ENCODE measurements at regions not wholly inside any gene's neighbourhood (a gene's known extent, or its start where the extent isn't known, plus 50 kb on each side); places are given as distances from the start of the nearest gene placed in this dataset.
"Not testable (repeated sequence)": the region's sequence is repeated elsewhere in the genome, so short reads cannot be mapped to it uniquely, and the experiment has no call there.

DNA sequence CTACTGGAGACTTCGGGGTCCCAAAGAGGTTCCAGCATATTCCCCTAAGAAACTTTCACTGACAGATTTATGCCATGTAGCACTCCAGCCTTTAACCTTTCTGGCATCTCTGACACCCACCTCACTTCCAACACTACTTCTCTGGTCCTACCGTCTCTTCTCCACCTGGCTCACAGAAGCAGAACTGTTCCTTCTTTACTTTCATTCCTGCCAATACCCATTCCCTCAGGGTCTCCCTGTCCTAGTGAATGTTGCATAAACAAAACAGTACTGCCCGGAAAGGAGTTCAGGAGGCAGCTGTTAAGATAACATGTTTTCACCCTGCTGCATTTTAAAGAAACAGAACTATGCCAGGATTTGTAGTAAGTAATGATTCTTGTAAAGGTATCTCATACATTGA lies 136.0 kb upstream of the MIR17HG start:
- DNase-seq (ENCODE audit: low spot score), result no peak

DNA sequence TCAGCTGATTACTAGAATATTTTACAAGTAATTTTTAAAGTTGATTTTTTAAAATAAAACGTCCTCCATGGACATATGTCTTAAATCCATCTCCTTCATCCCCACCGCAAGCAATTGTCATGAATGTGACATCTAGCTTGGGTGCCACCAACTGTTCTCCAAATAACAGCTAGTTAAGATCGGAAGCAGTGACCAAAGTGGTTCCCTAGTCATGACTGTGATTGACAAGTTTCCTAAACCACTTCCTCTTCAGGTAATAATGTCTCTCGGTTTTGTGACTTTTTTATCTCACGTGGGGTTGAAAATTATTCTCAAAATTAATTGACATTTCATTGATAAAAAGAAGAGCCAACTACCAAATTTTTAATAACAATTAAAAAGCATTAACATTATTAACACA lies 135.3 kb upstream of the MIR17HG start:
- no peak for DNase-seq (ENCODE audit: low spot score)

DNA sequence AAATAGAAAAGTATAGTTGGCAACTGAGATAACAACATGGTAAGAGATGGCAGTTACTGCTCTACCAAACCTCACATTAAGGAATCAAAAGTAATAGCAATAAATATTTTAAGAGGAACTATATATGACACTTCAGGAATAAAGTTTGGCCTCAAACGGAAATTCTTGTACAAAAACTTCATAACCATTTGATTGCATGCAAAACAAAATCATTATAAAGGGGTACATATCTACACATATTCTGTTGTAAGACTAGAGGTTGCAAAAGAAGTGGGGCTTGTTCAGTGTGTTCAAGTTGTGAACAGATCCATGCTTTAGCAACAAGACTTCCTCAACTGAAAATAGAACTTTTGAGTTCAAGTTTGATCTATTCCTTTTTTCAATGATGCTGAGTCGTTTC lies 133.5 kb upstream of the MIR17HG start:
- no peak for DNase-seq (ENCODE audit: low spot score)

DNA sequence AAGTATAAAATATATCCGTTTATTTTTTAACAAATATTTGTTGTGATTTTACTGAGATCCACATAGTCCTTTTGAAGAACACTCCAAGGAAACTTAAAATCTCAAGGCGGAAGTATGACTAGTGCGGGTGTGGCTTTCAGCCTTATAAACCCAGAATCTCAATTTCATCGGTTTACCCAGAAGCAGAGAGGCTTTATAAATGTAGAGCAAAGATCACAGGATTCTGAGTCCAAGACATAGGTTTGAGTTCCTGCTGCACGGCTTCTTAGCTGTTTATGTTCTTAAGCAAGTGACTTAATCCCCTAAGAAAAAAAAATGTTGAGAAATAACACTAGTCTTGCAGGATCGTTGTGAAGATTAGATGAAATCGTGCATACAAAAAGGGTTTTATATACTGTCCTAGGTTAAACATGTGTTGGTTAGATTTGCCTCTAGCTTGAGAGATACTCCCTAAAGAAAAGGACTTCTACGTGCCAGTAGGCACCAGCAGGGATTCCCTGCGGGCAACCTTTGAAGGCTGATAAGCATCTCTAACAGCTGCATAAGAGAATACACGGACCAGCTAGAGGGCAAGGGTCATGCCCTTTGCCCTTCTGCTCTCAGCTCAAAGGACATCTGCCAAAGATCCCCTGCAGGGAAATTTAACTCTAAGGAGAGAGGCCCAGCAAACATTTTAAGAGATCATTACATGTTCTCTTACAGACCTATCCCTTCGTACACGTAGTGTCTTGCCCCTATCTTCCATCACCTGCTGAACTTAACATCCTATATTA lies 130.4 kb upstream of the MIR17HG start:
- DNase-seq (ENCODE audit: low spot score), result no peak

DNA sequence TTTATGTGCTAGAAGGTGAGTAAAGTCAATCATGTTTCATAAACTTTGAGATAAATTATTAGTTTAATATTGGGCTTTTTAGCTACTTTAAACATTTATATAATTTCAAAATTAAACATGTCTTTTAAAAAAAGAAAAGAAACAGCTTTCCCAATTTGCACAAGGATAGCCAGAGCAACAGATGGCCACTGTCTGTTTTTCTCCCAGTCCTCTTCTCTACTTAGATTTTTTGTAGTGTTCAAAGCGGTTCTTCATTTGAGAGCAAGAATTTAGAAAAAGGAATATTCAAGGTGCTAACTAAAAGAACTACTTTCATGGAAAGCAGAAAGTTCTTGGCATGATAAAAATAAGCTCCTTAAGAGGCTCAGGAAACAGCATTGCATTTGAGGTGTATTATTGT lies 128.3 kb upstream of the MIR17HG start:
- DNase-seq (ENCODE audit: low spot score), result no peak

DNA sequence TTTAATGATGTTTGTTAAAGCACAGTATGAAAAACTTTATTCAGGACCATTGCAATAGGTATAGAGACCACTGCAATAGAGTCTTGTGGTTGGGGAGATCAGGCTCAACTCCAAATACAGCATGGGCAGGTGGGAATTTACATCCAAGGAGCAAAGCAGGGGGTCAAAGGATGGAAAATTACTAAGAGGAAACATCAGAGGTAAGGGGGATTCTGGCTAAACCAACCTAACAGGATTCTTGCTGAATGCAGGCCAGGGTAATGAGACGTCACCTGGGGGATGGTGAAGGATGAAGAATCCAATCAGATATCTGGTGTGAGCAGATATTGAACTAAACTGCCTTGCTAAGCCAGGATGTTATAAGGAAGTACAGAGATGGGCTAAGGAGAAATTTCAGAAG lies 126.6 kb upstream of the MIR17HG start:
- no peak for DNase-seq (ENCODE audit: low spot score)

DNA sequence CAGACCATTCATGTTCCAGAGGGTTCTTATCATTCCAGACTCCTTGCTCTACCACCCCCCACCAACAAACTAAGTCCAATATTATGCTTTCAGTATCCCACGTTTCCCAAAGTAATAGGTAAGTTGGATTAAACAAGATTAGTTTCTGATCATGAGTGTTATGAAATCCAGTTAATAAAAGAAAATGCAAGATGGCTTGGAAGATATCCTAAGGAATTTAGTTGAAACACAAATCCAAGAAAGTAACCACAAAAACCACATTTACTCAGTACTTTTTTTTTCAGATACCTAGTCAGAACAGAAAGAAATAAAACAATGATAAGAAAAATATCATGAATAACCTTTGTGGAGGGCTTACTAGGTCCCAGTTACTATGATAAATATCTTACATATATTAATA lies 119.4 kb upstream of the MIR17HG start:
- DNase-seq (ENCODE audit: low spot score), result no peak

DNA sequence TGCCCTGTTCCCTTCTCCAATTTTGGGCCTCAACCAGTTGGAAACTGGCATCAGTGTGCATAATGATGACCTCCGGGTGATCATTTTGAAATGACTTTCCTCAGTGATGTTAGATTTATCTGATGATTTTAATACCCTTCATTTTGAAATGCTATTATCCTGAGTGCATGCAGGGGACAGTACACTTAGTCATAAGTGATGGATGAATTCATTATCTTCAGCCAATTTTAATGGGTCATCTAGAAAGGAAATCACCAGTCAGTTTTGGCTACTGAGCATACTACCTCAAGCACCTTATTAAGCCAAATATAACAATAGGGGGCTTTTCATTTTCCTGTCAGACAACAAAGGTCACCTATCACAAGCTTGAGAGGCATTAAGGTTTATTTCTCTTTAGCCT lies 118.5 kb upstream of the MIR17HG start:
- DNase-seq (ENCODE audit: low spot score), result no peak

DNA sequence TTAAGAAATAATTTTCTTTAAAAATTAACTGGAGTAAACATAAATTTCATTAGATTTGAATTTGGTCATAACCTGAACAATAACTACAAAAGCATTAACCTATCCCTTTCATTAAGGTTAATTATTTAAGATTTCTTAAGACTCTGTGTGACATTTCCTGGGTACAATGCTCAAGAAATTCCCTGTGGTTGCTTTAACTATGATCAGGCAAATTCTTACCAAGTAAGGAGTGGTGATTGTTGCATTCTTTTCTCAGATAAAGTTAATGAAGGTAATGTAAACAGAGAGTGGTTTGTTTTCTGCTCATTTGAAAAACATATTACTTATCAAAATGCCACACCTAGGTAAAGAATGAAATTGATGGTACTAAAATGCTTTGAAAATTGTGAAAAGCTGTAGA lies 114.8 kb upstream of the MIR17HG start:
- DNase-seq (ENCODE audit: low spot score), result no peak

DNA sequence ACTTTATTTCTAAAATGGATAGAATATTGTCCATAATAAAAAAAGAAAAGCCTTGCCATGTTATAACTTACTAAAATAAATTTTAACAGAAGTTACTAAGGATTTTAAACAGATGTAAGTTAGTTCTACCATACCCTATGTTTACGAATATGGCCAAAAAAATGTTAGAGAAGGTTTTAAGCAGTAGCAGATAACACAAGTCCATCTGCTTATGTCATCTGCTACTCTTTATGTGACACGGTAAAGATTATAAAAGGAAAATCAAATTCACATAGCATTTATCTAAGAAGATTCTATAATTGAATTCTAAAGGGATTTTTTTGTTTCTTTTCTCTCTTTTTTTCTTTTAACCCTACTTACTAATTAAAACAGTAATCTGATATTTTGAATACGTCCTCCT lies 114.2 kb upstream of the MIR17HG start:
- DNase-seq (ENCODE audit: low spot score), result no peak

DNA sequence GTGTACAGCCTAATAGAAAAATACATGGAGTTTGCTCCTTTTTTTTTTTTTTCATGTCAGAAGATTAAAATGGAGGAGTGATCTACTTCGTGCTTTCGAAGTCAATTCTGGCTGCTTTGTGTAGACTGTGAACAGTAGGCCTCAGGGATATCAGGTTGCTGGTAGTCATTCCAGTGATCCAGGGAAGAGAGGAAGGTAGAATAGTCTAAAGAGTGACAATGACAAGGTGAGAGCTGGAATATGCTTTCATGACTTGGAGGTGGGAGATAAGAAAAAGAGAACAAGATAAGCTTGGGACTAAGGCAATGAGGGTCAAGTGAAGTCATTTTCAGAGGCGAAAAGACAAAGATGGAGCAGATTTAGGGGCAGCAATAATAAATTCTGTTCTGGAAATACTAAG lies 111.3 kb upstream of the MIR17HG start:
- DNase-seq (ENCODE audit: low spot score), result no peak

DNA sequence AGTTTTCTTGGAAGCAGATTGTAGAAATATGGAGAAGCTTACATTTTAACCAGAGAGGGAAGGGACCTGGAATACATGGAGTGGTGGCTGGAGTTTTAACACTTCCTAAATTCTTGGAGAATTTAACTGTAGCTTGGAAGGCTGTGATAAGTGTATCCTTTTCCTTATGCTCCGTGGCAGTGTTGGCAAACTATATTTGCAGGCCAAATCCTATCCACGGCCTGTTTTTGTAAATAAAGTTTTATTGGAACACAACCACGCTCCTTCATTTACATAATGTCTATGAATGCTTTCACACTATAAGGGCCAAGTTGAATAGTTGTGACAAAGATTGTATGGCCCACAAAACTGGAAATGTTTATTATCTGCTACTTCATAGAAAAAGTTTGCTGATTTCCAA lies 110.6 kb upstream of the MIR17HG start:
- no peak for DNase-seq (ENCODE audit: low spot score)

DNA sequence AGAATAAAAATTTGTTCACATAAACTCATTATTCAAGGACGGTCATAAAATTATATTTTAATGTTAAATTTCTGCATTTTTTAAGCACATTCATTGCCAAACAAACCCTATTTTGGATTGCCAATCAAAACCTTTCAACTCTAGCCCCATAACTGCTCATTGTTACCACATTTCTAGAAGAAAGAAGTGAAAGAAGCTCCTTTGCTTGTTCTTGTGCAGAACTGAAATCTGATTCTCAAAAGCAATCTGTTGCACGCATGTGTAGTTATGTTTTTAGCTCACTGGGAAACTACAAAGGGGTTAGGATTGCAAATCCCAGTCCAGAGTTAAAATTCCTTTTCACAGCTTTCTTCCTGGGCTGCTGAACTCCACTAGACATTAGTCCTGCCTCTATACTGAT lies 109.5 kb upstream of the MIR17HG start:
- DNase-seq (ENCODE audit: low spot score), result no peak

DNA sequence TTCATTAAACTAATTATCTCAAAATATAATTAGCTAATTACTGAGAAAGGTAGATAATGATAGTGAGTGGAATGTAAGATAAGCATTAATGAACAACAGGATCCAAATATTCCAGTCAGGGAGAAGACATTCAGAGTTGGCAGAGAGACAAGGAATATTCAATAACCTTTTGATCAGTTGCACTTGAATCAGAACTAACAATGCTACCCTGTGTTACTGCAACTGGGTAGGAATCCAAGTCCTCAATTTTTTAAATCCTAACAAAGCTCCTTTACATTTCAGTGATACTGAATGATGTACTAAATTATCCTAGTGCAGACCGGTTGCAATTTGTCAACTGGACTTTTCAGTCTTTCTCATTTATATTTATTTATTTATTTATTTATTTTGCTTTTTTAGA lies 107.1 kb upstream of the MIR17HG start:
- DNase-seq (ENCODE audit: low spot score), result no peak

DNA sequence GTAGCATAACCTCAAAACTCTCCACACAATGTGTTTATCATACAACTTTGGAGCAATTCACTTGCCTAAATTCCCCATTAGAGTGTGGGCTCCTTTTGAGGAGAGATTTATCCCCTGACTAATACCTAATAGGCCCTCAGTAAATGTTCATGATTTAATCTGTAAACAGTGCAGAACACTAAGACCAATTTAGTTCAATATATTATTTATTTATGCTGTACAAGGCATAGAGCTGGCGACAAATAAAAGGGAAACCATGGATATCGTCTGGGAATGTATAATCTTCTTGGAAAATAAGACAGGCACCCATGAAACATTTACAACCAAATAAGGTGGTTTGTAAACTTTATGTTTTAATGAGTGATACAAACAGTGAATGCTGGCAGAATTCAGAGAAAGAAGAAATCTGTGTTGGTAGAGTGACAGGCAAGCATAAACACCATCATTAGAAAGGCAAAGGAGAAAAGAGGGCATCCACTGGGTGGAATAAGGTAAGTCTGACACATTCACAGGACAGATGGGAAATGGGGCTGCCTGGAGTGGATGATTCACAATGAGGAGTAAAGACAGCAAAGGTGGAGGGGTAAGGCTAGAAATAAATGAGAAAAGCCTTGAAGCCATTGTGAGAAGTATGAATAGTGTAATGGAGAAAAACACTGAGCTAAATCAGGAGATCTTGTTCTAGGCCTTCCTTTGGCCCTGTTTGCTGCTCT lies 106.1 kb upstream of the MIR17HG start:
- no peak for DNase-seq (ENCODE audit: low spot score)

DNA sequence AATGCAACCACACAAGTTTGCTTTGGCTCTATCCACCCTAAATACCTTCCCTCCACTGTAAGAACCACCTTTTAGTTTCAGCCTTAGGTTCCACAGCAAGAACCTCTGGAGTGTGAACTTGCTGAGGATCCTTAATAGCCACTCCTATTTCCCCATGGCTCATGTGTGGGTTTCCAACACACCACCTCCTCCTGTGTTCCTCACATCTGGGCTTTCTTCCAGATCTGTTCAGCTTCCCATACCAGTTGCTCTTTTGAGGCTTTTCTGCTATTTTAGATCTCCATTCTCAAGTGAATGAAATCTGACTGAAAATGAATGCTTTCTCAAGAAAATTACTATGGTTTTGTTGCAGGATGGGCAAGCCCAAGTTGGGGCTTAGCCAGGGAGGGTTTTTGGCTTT lies 104.8 kb upstream of the MIR17HG start:
- no peak for DNase-seq (ENCODE audit: low spot score)

DNA sequence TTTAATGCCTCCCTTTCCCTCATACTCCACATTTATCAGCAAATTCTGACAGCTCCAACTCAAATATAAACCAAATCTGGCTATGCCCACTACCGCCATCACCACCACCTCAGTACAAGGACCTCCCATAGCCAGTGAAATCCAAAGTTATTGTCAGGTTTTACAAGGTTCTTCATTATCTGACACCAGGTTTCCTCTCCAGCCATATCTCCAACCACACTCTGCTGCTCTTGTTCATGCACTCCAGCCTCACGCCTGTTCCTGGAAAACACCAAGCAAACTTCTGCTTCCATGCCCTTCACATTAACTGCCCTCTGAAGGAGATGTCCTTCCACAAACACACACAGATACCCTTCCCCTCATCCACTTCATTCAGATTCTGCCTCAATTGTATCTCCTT lies 102.2 kb upstream of the MIR17HG start:
- no peak for DNase-seq (ENCODE audit: low spot score)

DNA sequence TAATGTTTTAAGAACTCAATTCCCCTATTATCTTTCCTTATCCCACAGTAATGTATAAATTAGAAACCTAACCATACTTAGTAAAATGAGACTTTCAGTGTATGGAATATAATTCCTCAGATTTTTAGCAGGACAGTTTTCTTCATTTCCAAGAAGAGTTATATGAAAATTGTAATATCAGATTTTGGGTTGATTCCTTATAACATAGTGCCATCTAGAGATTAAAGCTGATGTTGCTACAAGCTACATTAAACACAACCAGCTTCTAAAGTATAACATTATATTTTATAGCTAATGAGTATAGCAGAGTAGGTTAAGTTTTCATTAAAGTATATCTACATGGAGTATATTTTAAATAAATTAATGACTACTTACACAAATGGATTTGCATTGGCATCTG lies 99.7 kb upstream of the MIR17HG start:
- DNase-seq (ENCODE audit: low spot score), result no peak

DNA sequence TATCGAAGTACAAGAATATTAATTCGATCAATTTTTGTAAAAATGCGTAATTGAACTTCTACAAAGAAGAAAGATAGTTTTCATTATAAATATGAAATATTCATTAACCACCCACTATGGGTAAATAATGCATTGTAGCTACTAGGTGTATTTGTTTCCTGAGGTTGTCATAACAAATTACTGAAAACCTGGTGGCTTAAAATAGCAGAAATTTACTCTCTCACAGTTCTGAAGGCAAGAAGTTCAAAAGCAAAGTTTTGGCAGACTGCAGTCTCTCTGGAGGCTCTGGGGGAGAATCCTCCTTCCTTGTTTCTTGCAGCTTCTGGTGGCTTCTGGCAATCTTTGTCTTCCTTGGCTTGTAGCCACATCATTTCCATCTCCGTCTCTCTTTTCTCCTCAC lies 99.2 kb upstream of the MIR17HG start:
- DNase-seq (ENCODE audit: low spot score), result no peak

DNA sequence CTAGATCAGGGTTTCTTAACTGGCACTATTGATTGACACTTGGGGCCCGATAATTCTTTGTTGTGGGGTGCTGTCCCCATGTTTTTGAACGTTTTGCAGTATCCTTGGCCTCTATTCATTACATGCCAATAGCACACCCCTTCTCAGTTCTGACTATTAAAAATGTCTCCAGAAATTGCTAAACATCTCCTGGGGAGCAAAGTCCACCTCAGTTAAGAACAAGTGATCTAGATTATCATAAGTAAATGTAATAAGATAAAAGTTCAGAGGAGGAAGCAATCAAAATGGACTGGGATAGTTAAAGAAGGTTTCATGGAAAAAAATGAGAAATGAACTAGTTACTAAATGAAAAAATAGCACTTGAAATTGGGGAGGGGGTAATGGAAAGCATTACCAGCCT lies 98.1 kb upstream of the MIR17HG start:
- DNase-seq (ENCODE audit: low spot score), result no peak

DNA sequence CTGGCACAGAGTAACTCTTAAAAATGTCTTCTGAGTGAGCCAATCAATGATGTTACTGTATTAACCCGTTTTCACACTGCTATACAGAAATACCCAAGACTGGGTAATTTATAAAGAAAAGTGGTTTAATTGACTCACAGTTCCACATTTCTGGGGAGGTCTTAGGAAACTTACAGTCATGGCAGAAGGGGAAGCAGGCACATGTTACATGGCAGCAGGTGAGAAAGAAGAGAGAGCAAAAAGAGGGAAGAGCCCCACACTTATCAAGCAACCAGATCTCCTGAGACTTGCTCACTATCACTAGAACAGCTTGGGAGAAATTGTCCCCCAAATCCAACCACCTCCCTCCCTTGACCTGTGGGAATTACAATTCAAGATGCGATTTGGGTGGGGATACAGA lies 97.6 kb upstream of the MIR17HG start:
- no peak for DNase-seq (ENCODE audit: low spot score)

DNA sequence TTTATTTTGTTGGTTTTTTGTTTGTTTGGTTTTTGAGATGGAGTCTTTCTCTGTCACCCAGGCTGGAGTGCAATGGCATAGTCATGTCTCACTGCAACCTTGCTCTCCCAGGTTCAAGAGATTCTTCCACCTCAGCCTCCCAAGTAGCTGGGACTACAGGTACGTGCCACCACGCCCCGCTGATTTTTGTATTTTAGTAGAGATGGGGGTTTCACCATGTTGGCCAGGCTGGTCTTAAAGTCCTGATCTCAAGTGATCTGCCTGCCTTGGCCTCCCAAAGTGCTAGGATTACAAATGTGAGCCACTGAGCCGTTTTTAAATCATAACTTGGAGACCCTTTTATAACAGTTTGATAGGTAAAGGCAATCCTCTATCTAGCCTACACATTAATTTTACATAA lies 95.9 kb upstream of the MIR17HG start:
- DNase-seq (ENCODE audit: low spot score), result not testable (repeated sequence)

DNA sequence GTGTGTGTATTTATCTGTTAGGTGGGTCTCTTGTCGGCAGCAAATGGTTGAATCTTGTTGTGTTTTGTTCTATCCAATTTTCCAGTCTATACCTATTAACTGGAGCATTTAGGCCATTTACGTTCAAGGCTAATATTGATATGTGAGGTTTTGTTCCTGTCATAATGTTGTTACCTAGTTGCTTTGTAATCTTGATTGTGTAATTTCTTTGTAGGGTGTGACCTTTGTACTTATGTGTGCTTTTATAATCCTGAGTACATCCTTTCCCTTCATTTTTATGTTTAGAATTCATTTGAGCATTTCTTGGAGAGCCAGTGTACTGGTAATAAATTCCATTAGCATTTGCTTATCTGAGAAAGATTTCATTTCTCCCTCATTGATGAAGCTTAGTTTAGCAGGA lies 83.0 kb upstream of the MIR17HG start:
- no peak for DNase-seq (ENCODE audit: low spot score)

DNA sequence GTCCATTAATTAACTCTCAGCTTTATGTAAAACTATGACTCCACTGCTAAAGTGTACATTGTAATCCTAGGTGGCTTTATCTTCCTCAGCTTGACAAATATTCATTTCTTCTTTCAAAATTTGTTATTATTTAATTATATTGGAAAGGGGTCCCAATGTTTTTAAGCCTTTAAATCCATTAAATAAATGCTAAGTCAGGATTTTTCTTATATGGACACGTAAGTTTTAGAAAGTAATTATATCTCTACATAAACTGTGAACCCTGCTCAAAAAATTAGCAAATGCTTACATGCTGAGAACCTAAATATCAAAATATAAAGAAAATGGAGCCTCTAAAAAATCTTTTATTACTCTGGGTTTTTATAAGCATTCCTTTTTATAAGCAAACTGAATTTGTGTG lies 78.2 kb upstream of the MIR17HG start:
- DNase-seq (ENCODE audit: low spot score), result no peak

All from mucosa of gallbladder (tissue), 1 donor.